Hepatocyte (in vitro differentiated cells): ENCODE measurements at regions not wholly inside any gene's neighbourhood (a gene's known extent, or its start where the extent isn't known, plus 50 kb on each side); places are given as distances from the start of the nearest gene placed in this dataset.

Source experiments
- DNase-seq: peaks from one replicate; pipeline ENCODE4 v3.0.0-alpha.2; 2016; ENCODE audit warnings: low spot score
- H2AFZ ChIP-seq: fragments of 200-600 bp; sonication (generic); 2 replicates; pipeline ENCODE4 v1.6.0; 2016; ENCODE audit warnings: antibody characterized with exemption, mild to moderate bottlenecking
- H3K27ac ChIP-seq: fragments of 200-600 bp; sonication (generic); 2 replicates; pipeline ENCODE4 v1.5.1; 2016; ENCODE audit warnings: mild to moderate bottlenecking
- H3K27me3 ChIP-seq: fragments of 200-600 bp; sonication (generic); 2 replicates; pipeline ENCODE4 v1.6.1; 2016
- H3K36me3 ChIP-seq: fragments of 200-600 bp; sonication (generic); replicated peaks from 2 replicates; pipeline ENCODE4 v1.5.1; 2016; ENCODE audit warnings: low read depth; ENCODE audit not compliant: insufficient read depth
- H3K4me1 ChIP-seq: fragments of 200-600 bp; sonication (generic); 2 replicates; pipeline ENCODE4 v1.5.1; 2016; ENCODE audit warnings: mild to moderate bottlenecking, moderate library complexity; ENCODE audit not compliant: insufficient read depth
- H3K4me2 ChIP-seq: fragments of 200-600 bp; sonication (generic); 2 replicates; pipeline ENCODE4 v1.6.0; 2016
- H3K4me3 ChIP-seq: fragments of 200-600 bp; sonication (generic); 2 replicates; pipeline ENCODE4 v1.5.1; 2016; ENCODE audit warnings: mild to moderate bottlenecking
- H3K79me2 ChIP-seq: fragments of 200-600 bp; sonication (generic); 2 replicates; pipeline ENCODE4 v1.6.0; 2017; ENCODE audit warnings: mild to moderate bottlenecking
- H3K9me2 ChIP-seq: fragments of 200-600 bp; sonication (generic); replicated peaks from 2 replicates; pipeline ENCODE4 v1.6.0; 2017; ENCODE audit warnings: mild to moderate bottlenecking; ENCODE audit not compliant: insufficient read depth
- H3K9me3 ChIP-seq: fragments of 200-600 bp; sonication (generic); 2 replicates; pipeline ENCODE4 v1.5.1; 2016; ENCODE audit warnings: low read depth, mild to moderate bottlenecking
- H4K20me1 ChIP-seq: fragments of 200-600 bp; sonication (generic); 2 replicates; pipeline ENCODE4 v1.6.0; 2016; ENCODE audit warnings: mild to moderate bottlenecking; ENCODE audit not compliant: insufficient read depth, poor library complexity, severe bottlenecking
- CTCF ChIP-seq: fragments of 200-600 bp; sonication (generic); IDR thresholded peaks from 2 replicates; pipeline ENCODE4 v1.5.1; 2016; ENCODE audit warnings: antibody characterized with exemption, mild to moderate bottlenecking; ENCODE audit not compliant: poor library complexity
- EZH2 ChIP-seq: fragments of 200-600 bp; sonication (generic); IDR thresholded peaks from 2 replicates; pipeline ENCODE4 v1.6.1; 2016; ENCODE audit warnings: antibody characterized with exemption, mild to moderate bottlenecking, borderline replicate concordance
- EZH2phosphoT487 ChIP-seq: fragments of 200-600 bp; sonication (generic); IDR thresholded peaks from one replicate; pipeline ENCODE4 v1.6.1; 2018; ENCODE audit warnings: antibody characterized with exemption, mild to moderate bottlenecking, low read depth, moderate library complexity; ENCODE audit not compliant: unreplicated experiment, severe bottlenecking
- WGBS: methylation state at CpG from one replicate; pipeline ENCODE4 v1.1.6; 2016; ENCODE audit warnings: low lambda C conversion rate; ENCODE audit errors: missing lambda C conversion rate; 5-methylcytosine and 5-hydroxymethylcytosine counted together

GRCh38 chr12:113651662-113652061, 180.0 kb upstream of the LHX5 start:
- Histone ChIP-seq H2AFZ (no peak overlapping the region), H3K27ac (no peak overlapping the region), H4K20me1 (no peaks in the 10 kb centered on the region), H3K4me1 (no peaks in the 10 kb centered on the region), H3K9me3 (no peaks in the 10 kb centered on the region), H3K27me3 (peaks cover 8% of the 10 kb centered on the region), H3K79me2 (no peaks in the 10 kb centered on the region), H3K4me2 (no peak overlapping the region), H3K4me3 (no peak overlapping the region), H3K36me3 (no peaks in the 10 kb centered on the region), H3K9me2 (no peaks in the 10 kb centered on the region)
- WGBS, result 91% methylated on average over 3 of the region's 3 CpGs
- no peak for DNase-seq
- no peak for TF ChIP-seq EZH2phosphoT487

GRCh38 chr12:113650476-113650875, 178.8 kb upstream of the LHX5 start:
- no peak overlapping the region for H3K27ac ChIP-seq
- H3K4me1 ChIP-seq, result no peaks in the 10 kb centered on the region
- no peaks in the 10 kb centered on the region for H3K79me2 ChIP-seq
- H4K20me1 ChIP-seq, result no peaks in the 10 kb centered on the region
- no peaks in the 10 kb centered on the region for H3K9me3 ChIP-seq
- H3K27me3 ChIP-seq, result peaks cover 8% of the 10 kb centered on the region
- TF ChIP-seq EZH2phosphoT487 (no peak), CTCF (no peak), EZH2 (no peak)
- WGBS, result 67% methylated on average over 6 of the region's 6 CpGs
- no peaks in the 10 kb centered on the region for H3K36me3 ChIP-seq
- no peak for DNase-seq
- H3K4me2 ChIP-seq, result no peak overlapping the region
- no peak overlapping the region for H3K4me3 ChIP-seq
- H3K9me2 ChIP-seq, result no peaks in the 10 kb centered on the region
- H2AFZ ChIP-seq, result no peak overlapping the region

GRCh38 chr12:113649256-113649830, 177.7 kb upstream of the LHX5 start:
- Histone ChIP-seq H3K27me3 (peaks cover 14% of the 10 kb centered on the region), H3K36me3 (no peaks in the 10 kb centered on the region), H3K9me3 (no peaks in the 10 kb centered on the region), H3K9me2 (no peaks in the 10 kb centered on the region), H3K27ac (no peak overlapping the region), H3K79me2 (no peaks in the 10 kb centered on the region), H3K4me2 (no peak overlapping the region), H3K4me3 (no peak overlapping the region), H3K4me1 (no peaks in the 10 kb centered on the region), H4K20me1 (no peaks in the 10 kb centered on the region), H2AFZ (no peak overlapping the region)
- TF ChIP-seq CTCF (no peak), EZH2phosphoT487 (no peak), EZH2 (no peak)
- DNase-seq, result no peak
- 59% methylated on average over 20 of the region's 20 CpGs for WGBS

GRCh38 chr12:113647048-113647447, 175.4 kb upstream of the LHX5 start:
- Histone ChIP-seq H3K27ac (no peak overlapping the region), H3K9me2 (no peaks in the 10 kb centered on the region), H3K79me2 (no peaks in the 10 kb centered on the region), H2AFZ (no peak overlapping the region), H3K4me3 (no peak overlapping the region), H3K4me1 (no peaks in the 10 kb centered on the region), H3K27me3 (peaks cover 30% of the 10 kb centered on the region), H3K36me3 (no peaks in the 10 kb centered on the region), H4K20me1 (no peaks in the 10 kb centered on the region), H3K4me2 (no peak overlapping the region), H3K9me3 (no peaks in the 10 kb centered on the region)
- TF ChIP-seq EZH2 (no peak), EZH2phosphoT487 (no peak), CTCF (no peak)
- no peak for DNase-seq
- WGBS, result 68% methylated on average over 4 of the region's 4 CpGs
